PC-9 (cell line): ENCODE measurements at regions not wholly inside any gene's neighbourhood (a gene's known extent, or its start where the extent isn't known, plus 50 kb on each side); places are given as distances from the start of the nearest gene placed in this dataset.

Source experiments
- EZH2 ChIP-seq: fragments of 200-600 bp; sonication (generic); IDR thresholded peaks from 2 replicates; pipeline ENCODE4 v1.8.0; 2017; ENCODE audit warnings: antibody characterized with exemption, low read depth
- TF ChIP-seq, protein P1 (sequence below): fragments of 200-600 bp; sonication (generic); conservative IDR thresholded peaks from 2 replicates; pipeline ENCODE4 v1.6.1; 2017; ENCODE audit warnings: mixed run types, antibody characterized with exemption, mild to moderate bottlenecking, moderate library complexity

DNA sequence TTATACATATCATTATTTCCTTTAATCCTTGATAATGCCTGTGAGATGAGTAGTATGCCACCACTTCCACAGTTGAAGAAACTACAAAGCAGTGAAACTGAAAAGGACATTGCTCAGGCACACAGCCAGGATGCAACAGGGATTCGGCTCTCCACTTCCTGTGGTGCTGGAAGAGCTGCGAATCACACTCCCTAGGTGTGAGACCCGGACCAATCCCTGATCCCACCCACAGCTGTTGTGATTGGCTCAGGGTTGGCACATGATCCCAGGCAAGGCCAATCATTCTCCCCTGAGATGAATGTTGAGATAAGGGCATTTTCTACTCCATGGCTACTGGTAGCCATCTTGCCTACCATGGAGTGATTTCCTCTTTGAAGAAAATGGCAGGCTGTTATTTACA lies 218.2 kb downstream of the TMEM114 start:
- TF ChIP-seq, protein P1, sequence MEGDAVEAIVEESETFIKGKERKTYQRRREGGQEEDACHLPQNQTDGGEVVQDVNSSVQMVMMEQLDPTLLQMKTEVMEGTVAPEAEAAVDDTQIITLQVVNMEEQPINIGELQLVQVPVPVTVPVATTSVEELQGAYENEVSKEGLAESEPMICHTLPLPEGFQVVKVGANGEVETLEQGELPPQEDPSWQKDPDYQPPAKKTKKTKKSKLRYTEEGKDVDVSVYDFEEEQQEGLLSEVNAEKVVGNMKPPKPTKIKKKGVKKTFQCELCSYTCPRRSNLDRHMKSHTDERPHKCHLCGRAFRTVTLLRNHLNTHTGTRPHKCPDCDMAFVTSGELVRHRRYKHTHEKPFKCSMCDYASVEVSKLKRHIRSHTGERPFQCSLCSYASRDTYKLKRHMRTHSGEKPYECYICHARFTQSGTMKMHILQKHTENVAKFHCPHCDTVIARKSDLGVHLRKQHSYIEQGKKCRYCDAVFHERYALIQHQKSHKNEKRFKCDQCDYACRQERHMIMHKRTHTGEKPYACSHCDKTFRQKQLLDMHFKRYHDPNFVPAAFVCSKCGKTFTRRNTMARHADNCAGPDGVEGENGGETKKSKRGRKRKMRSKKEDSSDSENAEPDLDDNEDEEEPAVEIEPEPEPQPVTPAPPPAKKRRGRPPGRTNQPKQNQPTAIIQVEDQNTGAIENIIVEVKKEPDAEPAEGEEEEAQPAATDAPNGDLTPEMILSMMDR, result no peak
- no peak for TF ChIP-seq EZH2
